Upper lobe of left lung (tissue), 6 donors: ENCODE measurements at regions not wholly inside any gene's neighbourhood (a gene's known extent, or its start where the extent isn't known, plus 50 kb on each side); places are given as distances from the start of the nearest gene placed in this dataset.

Source experiments
- ATAC-seq, 2 donors: fragments of 200-7000 bp; cut with Tn5 transposase; one replicate each; pipeline ENCODE4 v1.9.1; 2022; ENCODE audit warnings: mild to moderate bottlenecking in 2 of 2, moderate library complexity in 2 of 2; ENCODE audit not compliant: low FRiP score in 2 of 2
- DNase-seq, 2 donors: peaks; one replicate each; pipeline ENCODE4 v3.0.0-alpha.2; 2019 to 2020
- H3K27ac ChIP-seq, 4 donors: fragments of 200-600 bp; sonication (generic); one replicate each; pipeline ENCODE4 v1.5.1; 2016 to 2019
- H3K27me3 ChIP-seq, 4 donors: fragments of 200-600 bp; sonication (generic); one replicate each; pipeline ENCODE4 v1.5.1; 2017 to 2019
- H3K36me3 ChIP-seq, 4 donors: fragments of 200-600 bp; sonication (generic); one replicate each; pipeline ENCODE4 v1.5.1; 2016 to 2019
- H3K4me1 ChIP-seq, 4 donors: fragments of 200-600 bp; sonication (generic); one replicate each; pipeline ENCODE4 v1.5.1; 2018 to 2019
- H3K4me3 ChIP-seq, 4 donors: fragments of 200-600 bp; sonication (generic); one replicate each; pipeline ENCODE4 v1.5.1; 2017 to 2019; ENCODE audit warnings: mild to moderate bottlenecking in 2 of 4, moderate library complexity in 1 of 4
- H3K9me3 ChIP-seq, 4 donors: fragments of 200-600 bp; sonication (generic); one replicate each; pipeline ENCODE4 v1.5.1; 2018 to 2019
- EP300 ChIP-seq, 4 donors: sonication (generic); formaldehyde crosslinking; IDR thresholded peaks; one replicate each; pipeline ENCODE4 v1.5.1; 2017; ENCODE audit warnings: antibody characterized with exemption in 4 of 4, control low read depth in 2 of 4
- POLR2A ChIP-seq, 4 donors: fragments of 450-650 bp; IDR thresholded peaks; one replicate each; pipeline ENCODE4 v1.5.1; 2016 to 2017; ENCODE audit warnings: antibody characterized with exemption in 4 of 4, mild to moderate bottlenecking in 2 of 4
- POLR2AphosphoS5 ChIP-seq, 2 donors: sonication (generic); formaldehyde crosslinking; IDR thresholded peaks; one replicate each; pipeline ENCODE4 v1.5.1; 2017; ENCODE audit warnings: antibody characterized with exemption in 2 of 2
- WGBS, 2 donors: methylation state at CpG; one replicate each; pipeline ENCODE4 v1.1.5; 2017 to 2018; 5-methylcytosine and 5-hydroxymethylcytosine counted together
- TF ChIP-seq, protein P1 (sequence below), 6 experiments: fragments of 450-650 bp in 4 of 6; fragments of 200-600 bp in 2 of 6; sonication (generic) in 2 of 6; IDR thresholded peaks; one replicate each; pipeline ENCODE4 v1.5.1; 2016 to 2019; ENCODE audit warnings: antibody characterized with exemption in 6 of 6
- donor health status: DM: no; HTN: no; CAD: no; lungs with moderate emphysema.
- donor health status: DM: no; HTN: yes; CAD: no; lungs with severe emphysema.

DNA sequence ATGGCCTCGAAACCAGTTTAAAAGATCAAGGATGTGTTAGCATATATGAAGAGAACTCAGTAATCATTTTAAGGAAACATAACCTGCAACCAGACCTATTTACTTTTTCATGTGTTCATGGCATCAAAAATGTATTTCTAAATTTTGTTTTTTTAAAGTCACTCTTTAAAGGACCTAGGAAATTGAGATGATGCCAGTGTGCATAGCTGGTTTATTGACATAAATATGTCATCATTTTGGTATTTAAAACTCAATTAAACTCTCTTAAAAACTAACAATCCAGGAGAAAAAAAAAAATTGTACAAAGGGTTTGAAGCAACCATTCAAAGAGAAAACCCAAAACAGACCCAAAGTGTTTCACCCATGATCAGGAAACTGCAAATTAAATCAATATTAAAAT lies 198.9 kb upstream of the RND3 start:
- H3K4me3 ChIP-seq, result no peak overlapping the region
- 83 to 95% methylated on average over 1 of the region's 1 CpG for WGBS, 2 donors
- no peak for DNase-seq

DNA sequence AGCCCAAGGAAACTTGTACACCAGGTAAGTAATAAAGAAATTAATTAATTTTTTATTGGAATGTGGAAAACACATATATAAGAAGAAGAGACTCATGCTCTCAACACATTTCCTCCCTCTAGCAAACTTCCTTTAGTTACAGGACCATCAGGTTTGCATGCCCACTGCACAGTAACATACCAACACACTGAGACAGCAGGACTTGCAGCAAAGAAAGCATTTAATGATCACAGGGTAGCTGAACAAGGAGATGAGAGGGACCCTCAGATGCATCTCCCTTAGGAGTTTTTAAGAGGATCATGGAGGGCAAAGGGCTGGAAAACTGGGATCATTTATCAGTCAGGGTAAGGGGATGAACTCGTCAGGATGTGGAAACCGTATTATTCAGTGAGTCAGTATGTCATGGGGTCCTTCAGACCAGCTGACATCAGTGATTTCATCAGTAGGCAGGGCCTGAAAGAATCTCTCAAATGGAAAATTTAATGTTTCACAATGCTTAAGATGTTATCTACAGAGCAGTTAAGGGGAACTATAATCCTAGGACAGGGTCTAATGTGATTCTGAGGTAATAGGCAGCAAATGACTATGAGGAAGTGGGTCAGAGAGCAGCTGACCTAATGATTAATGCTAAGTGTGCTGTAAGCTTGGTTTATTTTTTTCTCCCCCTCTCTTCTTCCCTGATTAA lies 193.8 kb upstream of the RND3 start:
- H3K27ac ChIP-seq, result no peak overlapping the region
- TF ChIP-seq EP300 (IDR thresholded peaks at IDR 0.05) (peak in 1 of 4 donors; percentile 74), POLR2A (IDR thresholded peaks at IDR 0.05) (no peak)
- TF ChIP-seq, protein P1, sequence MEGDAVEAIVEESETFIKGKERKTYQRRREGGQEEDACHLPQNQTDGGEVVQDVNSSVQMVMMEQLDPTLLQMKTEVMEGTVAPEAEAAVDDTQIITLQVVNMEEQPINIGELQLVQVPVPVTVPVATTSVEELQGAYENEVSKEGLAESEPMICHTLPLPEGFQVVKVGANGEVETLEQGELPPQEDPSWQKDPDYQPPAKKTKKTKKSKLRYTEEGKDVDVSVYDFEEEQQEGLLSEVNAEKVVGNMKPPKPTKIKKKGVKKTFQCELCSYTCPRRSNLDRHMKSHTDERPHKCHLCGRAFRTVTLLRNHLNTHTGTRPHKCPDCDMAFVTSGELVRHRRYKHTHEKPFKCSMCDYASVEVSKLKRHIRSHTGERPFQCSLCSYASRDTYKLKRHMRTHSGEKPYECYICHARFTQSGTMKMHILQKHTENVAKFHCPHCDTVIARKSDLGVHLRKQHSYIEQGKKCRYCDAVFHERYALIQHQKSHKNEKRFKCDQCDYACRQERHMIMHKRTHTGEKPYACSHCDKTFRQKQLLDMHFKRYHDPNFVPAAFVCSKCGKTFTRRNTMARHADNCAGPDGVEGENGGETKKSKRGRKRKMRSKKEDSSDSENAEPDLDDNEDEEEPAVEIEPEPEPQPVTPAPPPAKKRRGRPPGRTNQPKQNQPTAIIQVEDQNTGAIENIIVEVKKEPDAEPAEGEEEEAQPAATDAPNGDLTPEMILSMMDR (IDR thresholded peaks at IDR 0.05), result no peak
- DNase-seq, result no peak
- H3K4me1 ChIP-seq, result no peaks in the 10 kb centered on the region
- H3K27me3 ChIP-seq, result no peaks in the 10 kb centered on the region
- H3K9me3 ChIP-seq, result no peaks in the 10 kb centered on the region
- no peak overlapping the region for H3K4me3 ChIP-seq
- peak in 1 of 2 donors; percentile 75 for ATAC-seq
- 76 to 86% methylated on average over 2 of the region's 2 CpGs for WGBS, 2 donors
- no peaks in the 10 kb centered on the region for H3K36me3 ChIP-seq

More for the DNA sequence above, 198.9 kb upstream of the RND3 start:
- Histone ChIP-seq H3K4me1 (no peaks in the 10 kb centered on the region), H3K27me3 (no peaks in the 10 kb centered on the region), H3K36me3 (no peaks in the 10 kb centered on the region), H3K9me3 (no peaks in the 10 kb centered on the region), H3K27ac (no peak overlapping the region)
- TF ChIP-seq, protein P1 (IDR thresholded peaks at IDR 0.05), result no peak
- TF ChIP-seq POLR2AphosphoS5 (IDR thresholded peaks at IDR 0.05) (no peak), EP300 (IDR thresholded peaks at IDR 0.05) (no peak), POLR2A (IDR thresholded peaks at IDR 0.05) (no peak)
- no peak for ATAC-seq

DNA sequence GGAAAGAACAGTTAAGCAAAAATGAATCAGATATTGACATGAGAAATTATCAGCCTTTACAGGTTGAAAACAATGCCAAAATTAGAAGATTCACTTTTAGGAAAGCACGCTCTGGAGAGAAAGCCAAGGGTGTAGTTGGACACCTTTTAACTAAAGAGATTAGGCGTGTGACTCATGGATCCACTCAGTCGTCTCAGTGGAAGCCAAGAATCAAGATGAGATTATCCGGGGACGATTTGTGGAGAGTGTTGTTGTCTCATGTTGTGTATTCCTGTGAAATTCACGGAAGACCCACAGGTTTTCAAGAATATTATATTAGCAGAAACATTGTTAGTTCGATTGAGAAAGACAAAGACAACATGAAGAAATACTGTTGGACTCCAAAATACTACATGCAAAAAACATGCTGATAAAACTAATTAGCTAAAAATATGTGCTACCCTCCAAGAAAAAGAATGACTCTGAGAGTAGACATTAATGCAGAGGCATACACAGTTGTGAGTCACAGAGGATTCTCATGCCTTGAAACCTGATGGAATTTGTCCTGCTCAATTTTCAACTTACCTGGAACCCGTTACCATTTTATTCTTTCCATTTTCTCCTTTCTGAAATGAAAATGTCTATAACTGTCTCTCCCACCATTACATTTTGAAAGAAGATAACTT lies 192.1 kb upstream of the RND3 start:
- no peak overlapping the region for H3K4me3 ChIP-seq
- no peaks in the 10 kb centered on the region for H3K4me1 ChIP-seq
- DNase-seq (no peak), ATAC-seq (peak in 1 of 2 donors; percentile 35)
- WGBS, 2 donors, result 88% methylated on average over 8 of the region's 8 CpGs
- no peaks in the 10 kb centered on the region for H3K36me3 ChIP-seq
- no peaks in the 10 kb centered on the region for H3K9me3 ChIP-seq
- no peak for TF ChIP-seq POLR2A (IDR thresholded peaks at IDR 0.05)
- TF ChIP-seq, protein P1 (IDR thresholded peaks at IDR 0.05), result no peak
- no peak for TF ChIP-seq EP300 (IDR thresholded peaks at IDR 0.05)
- no peak for TF ChIP-seq POLR2AphosphoS5 (IDR thresholded peaks at IDR 0.05)
- H3K27me3 ChIP-seq, result no peaks in the 10 kb centered on the region
- no peak overlapping the region for H3K27ac ChIP-seq

DNA sequence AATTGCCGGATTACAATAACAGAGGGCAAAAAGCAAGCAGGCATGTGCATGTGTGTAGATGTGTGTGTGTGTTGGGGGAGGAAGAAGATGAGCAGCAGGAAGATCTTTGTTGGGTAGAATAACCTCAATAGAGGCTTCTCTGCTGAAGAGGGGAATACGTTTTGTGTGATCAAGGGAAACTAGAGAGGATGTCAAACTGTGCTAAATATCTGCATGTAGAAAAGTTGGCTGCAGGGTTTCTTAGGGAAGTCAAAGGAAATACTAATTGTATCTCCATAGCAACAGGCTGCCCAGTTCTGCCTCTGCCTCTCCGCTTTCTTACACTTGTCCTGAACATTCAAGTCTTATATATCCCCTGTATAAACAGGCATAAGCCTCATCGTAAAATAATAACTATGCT lies 190.1 kb upstream of the RND3 start:
- no peak overlapping the region for H3K27ac ChIP-seq
- no peak for DNase-seq
- H3K4me1 ChIP-seq, result no peaks in the 10 kb centered on the region
- no peak overlapping the region for H3K4me3 ChIP-seq
- WGBS, 2 donors, result 71 to 78% methylated on average over 4 of the region's 4 CpGs
- no peak for ATAC-seq
- TF ChIP-seq, protein P1 (IDR thresholded peaks at IDR 0.05), result no peak
- TF ChIP-seq EP300 (IDR thresholded peaks at IDR 0.05) (no peak), POLR2A (IDR thresholded peaks at IDR 0.05) (no peak), POLR2AphosphoS5 (IDR thresholded peaks at IDR 0.05) (no peak)
- H3K27me3 ChIP-seq, result no peaks in the 10 kb centered on the region
- no peaks in the 10 kb centered on the region for H3K36me3 ChIP-seq
- H3K9me3 ChIP-seq, result no peaks in the 10 kb centered on the region
